ENCODE measurements at regions not wholly inside any gene's neighbourhood (a gene's known extent, or its start where the extent isn't known, plus 50 kb on each side); places are given as distances from the start of the nearest gene placed in this dataset.

DNA sequence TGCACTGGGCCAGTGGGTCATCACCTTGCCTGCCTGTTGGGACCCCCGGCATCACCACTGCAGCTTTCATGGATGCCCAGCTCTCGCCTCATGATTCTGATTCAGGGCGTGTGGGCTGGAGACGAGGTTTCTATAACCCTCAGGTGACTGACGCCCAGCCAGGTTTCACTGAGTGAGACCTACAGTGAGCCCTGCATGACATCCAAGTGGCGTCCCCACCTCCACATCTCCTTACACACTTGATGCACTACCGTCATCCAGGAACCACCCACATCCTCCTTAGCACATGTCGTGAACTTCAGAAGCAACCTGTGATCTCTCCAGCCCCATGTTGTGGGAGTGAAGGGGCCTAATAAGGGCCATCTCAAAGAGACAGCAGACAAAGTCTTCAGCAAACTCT is 257.5 kb downstream of the CTTN start:
- TF ChIP-seq, protein P1, sequence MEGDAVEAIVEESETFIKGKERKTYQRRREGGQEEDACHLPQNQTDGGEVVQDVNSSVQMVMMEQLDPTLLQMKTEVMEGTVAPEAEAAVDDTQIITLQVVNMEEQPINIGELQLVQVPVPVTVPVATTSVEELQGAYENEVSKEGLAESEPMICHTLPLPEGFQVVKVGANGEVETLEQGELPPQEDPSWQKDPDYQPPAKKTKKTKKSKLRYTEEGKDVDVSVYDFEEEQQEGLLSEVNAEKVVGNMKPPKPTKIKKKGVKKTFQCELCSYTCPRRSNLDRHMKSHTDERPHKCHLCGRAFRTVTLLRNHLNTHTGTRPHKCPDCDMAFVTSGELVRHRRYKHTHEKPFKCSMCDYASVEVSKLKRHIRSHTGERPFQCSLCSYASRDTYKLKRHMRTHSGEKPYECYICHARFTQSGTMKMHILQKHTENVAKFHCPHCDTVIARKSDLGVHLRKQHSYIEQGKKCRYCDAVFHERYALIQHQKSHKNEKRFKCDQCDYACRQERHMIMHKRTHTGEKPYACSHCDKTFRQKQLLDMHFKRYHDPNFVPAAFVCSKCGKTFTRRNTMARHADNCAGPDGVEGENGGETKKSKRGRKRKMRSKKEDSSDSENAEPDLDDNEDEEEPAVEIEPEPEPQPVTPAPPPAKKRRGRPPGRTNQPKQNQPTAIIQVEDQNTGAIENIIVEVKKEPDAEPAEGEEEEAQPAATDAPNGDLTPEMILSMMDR (IDR thresholded peaks at IDR 0.05), result no peak
- TF ChIP-seq EP300 (IDR thresholded peaks at IDR 0.05) (no peak), POLR2A (IDR thresholded peaks at IDR 0.05) (no peak)
- 75 to 92% methylated on average over 6 to 8 of the region's 8 CpGs for WGBS, 2 donors

GRCh38 chr11:70656252-70656651 is 257.9 kb downstream of the CTTN start:
- TF ChIP-seq, protein P1 (IDR thresholded peaks at IDR 0.05), result no peak
- TF ChIP-seq POLR2A (IDR thresholded peaks at IDR 0.05), result no peak
- no peak for TF ChIP-seq EP300 (IDR thresholded peaks at IDR 0.05)
- WGBS, 2 donors, result 52 to 56% methylated on average over 10 of the region's 10 CpGs
- Histone ChIP-seq H3K27ac (no peak overlapping the region), H3K27me3 (peaks cover 0 to 14% of the 10 kb centered on the region in 2 donors), H3K4me1 (no peaks in the 10 kb centered on the region), H3K4me3 (no peak overlapping the region), H3K9me3 (no peaks in the 10 kb centered on the region), H3K36me3 (no peaks in the 10 kb centered on the region)
- DNase-seq (ENCODE audit: low spot score in 2 of 2), result no peak

More for the DNA sequence above, 257.5 kb downstream of the CTTN start:
- Histone ChIP-seq H3K4me1 (no peaks in the 10 kb centered on the region), H3K9me3 (no peaks in the 10 kb centered on the region), H3K27ac (no peak overlapping the region), H3K36me3 (no peaks in the 10 kb centered on the region), H3K4me3 (no peak overlapping the region), H3K27me3 (peaks cover 0 to 11% of the 10 kb centered on the region in 2 donors)
- no peak for DNase-seq (ENCODE audit: low spot score in 2 of 2)

GRCh38 chr11:70660059-70660888 is 261.9 kb downstream of the CTTN start:
- TF ChIP-seq POLR2A (IDR thresholded peaks at IDR 0.05) (no peak), EP300 (IDR thresholded peaks at IDR 0.05) (no peak)
- TF ChIP-seq, protein P1 (IDR thresholded peaks at IDR 0.05), result no peak
- H3K36me3 ChIP-seq, result no peaks in the 10 kb centered on the region
- peaks cover 0 to 48% of the 10 kb centered on the region in 2 donors for H3K27me3 ChIP-seq
- 89 to 92% methylated on average over 11 to 14 of the region's 14 CpGs for WGBS, 2 donors
- H3K9me3 ChIP-seq, result no peaks in the 10 kb centered on the region
- DNase-seq (ENCODE audit: low spot score in 2 of 2), result no peak
- H3K4me1 ChIP-seq, result peaks cover 0 to 17% (median 4%) of the 10 kb centered on the region in 4 donors
- no peak overlapping the region for H3K4me3 ChIP-seq
- H3K27ac ChIP-seq, result no peak overlapping the region

- Histone ChIP-seq H3K4me1 (peaks cover 0 to 17% (median 4%) of the 10 kb centered on the region in 4 donors), H3K9me3 (no peaks in the 10 kb centered on the region), H3K27me3 (peaks cover 0 to 48% of the 10 kb centered on the region in 2 donors), H3K36me3 (no peaks in the 10 kb centered on the region), H3K4me3 (no peak overlapping the region), H3K27ac (no peak overlapping the region)
- WGBS, 2 donors, result 96% methylated on average over 11 of the region's 11 CpGs; no CpG with 5 or more reads in 1 of the 2 donors
- no peak for DNase-seq (ENCODE audit: low spot score in 2 of 2)
- TF ChIP-seq POLR2A (IDR thresholded peaks at IDR 0.05) (no peak), EP300 (IDR thresholded peaks at IDR 0.05) (no peak)
- TF ChIP-seq, protein P1 (IDR thresholded peaks at IDR 0.05), result no peak
Observed at GRCh38 chr11:70660889-70661197, 262.5 kb downstream of the CTTN start.

DNA sequence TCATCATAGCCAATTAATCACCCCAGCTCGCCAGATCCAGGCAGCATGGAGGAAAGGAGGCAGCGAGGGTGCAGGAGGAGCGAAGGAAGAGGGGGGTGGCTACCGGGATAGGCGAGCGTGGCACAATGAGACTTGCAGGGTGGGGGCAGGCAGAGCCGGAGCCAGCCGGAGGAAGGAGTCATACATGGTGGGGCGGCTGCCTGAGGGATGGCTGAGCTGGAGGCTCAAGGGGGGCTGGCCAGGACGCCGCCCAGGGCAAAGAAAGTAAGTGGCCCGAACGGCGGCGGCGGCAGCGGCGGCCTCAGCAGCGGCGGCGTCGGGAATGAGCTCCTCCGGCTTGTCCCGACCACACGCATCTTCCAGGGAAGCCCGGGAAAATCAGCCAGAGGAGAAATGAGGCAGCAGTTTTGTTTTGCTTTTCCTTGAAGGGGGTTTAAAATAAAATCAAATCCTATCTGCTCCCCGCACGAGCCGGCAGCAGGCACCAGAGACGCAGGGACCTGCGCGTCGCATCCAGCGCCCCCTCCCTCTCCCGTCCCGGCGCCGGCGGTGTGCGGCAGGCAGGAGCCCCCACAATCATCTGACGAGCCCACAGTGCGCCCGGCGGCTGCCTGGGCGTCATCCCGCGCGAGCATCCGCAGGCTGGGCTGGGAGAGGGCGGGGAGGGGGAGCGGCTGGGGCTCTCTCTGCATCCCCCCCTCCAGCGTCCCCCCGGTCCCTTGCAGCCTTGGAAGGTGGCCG is 263.6 kb downstream of the CTTN start:
- no peak for DNase-seq (ENCODE audit: low spot score in 2 of 2)
- Histone ChIP-seq H3K9me3 (no peaks in the 10 kb centered on the region), H3K4me3 (peak overlapping the region in 3 of 4 donors; percentile 21 to 48 (median 31)), H3K27ac (no peak overlapping the region), H3K4me1 (peaks cover 0 to 17% (median 4%) of the 10 kb centered on the region in 4 donors), H3K27me3 (peaks cover 0 to 48% of the 10 kb centered on the region in 2 donors), H3K36me3 (no peaks in the 10 kb centered on the region)
- 1 to 8% methylated on average over 25 to 31 of the region's 54 CpGs for WGBS, 2 donors
- TF ChIP-seq POLR2A (IDR thresholded peaks at IDR 0.05), result no peak
